B cell (primary cell): ENCODE measurements at regions not wholly inside any gene's neighbourhood (a gene's known extent, or its start where the extent isn't known, plus 50 kb on each side); places are given as distances from the start of the nearest gene placed in this dataset.

Source experiments
- ATAC-seq: fragments of 200-7000 bp; cut with Tn5 transposase; one replicate; pipeline ENCODE4 v1.10.0; 2021; ENCODE audit warnings: low read depth, mild to moderate bottlenecking, moderate number of reproducible peaks, moderate library complexity
- CTCF ChIA-PET: fragments of 350-600 bp; sonication (Branson Sonifier 250); formaldehyde crosslinking; loops from one replicate; lab custom pipeline; 2021; ENCODE audit warnings: antibody characterized with exemption, inconsistent platforms; lab: Charles Lee
- POLR2A ChIA-PET: fragments of 350-600 bp; sonication (Branson Sonifier 250); formaldehyde crosslinking; loops from one replicate; lab custom pipeline; 2021; ENCODE audit warnings: antibody characterized with exemption; lab: Charles Lee
- DNase-seq: peaks from one replicate; pipeline ENCODE4 v3.0.0; 2013
- H2AFZ ChIP-seq: 2 replicates; pipeline ENCODE4 v1.6.1; 2012; ENCODE audit warnings: mild to moderate bottlenecking, low read depth, low read length; ENCODE audit not compliant: insufficient read depth, poor library complexity, severe bottlenecking
- H3K27ac ChIP-seq, 2 donors: 1 replicate in 1 of 2; 2 replicates in 1 of 2; pipeline ENCODE4 v1.5.1; 2012 to 2013; ENCODE audit warnings: low read length in 2 of 2, mild to moderate bottlenecking in 2 of 2, moderate library complexity in 1 of 2
- H3K27me3 ChIP-seq, 4 experiments: fragments of 200-600 bp in 1 of 4; sonication (generic) in 1 of 4; replicated peaks in 1 of 4; 1 replicate in 2 of 4; 2 replicates in 2 of 4; pipeline versions ENCODE4 v1.6.1 to v1.7.0; 2013 to 2016; ENCODE audit warnings: low read length in 3 of 4, mild to moderate bottlenecking in 2 of 4, mixed read lengths in 1 of 4, moderate library complexity in 1 of 4; ENCODE audit not compliant: insufficient read depth in 4 of 4, control insufficient read depth in 3 of 4; ENCODE audit errors: control extremely low read depth in 1 of 4
- H3K36me3 ChIP-seq, 2 experiments: replicated peaks in 1 of 2; 1 replicate in 1 of 2; 2 replicates in 1 of 2; pipeline versions ENCODE4 v1.6.1 to v1.7.1; 2013; ENCODE audit warnings: low read length in 1 of 2; ENCODE audit not compliant: insufficient read depth in 2 of 2, control insufficient read depth in 1 of 2; ENCODE audit errors: control extremely low read depth in 1 of 2, extremely low read depth in 1 of 2
- H3K4me1 ChIP-seq, 2 donors: fragments of 200-600 bp in 1 of 2; sonication (generic) in 1 of 2; 1 replicate in 1 of 2; 2 replicates in 1 of 2; pipeline versions ENCODE4 v1.5.1 to v1.6.1; 2013 to 2017; ENCODE audit warnings: low read length in 2 of 2; ENCODE audit not compliant: control insufficient read depth in 2 of 2, insufficient read depth in 2 of 2
- H3K4me2 ChIP-seq: replicated peaks from 2 replicates; pipeline ENCODE3; 2012; ENCODE audit warnings: mild to moderate bottlenecking, low read depth, low read length; ENCODE audit not compliant: poor library complexity, severe bottlenecking
- H3K4me3 ChIP-seq, 5 experiments: fragments of 200-600 bp in 1 of 5; sonication (generic) in 1 of 5; 1 replicate in 3 of 5; 2 replicates in 2 of 5; pipeline versions ENCODE4 v1.5.1 to v1.7.0; 2011 to 2016; ENCODE audit warnings: low read length in 4 of 5, mild to moderate bottlenecking in 4 of 5, low read depth in 2 of 5, control low read depth in 1 of 5, moderate library complexity in 1 of 5; ENCODE audit not compliant: insufficient read depth in 1 of 5; ENCODE audit errors: control extremely low read depth in 1 of 5, extremely low read depth in 1 of 5
- H3K79me2 ChIP-seq: fragments of 200-600 bp; sonication (generic); one replicate; pipeline ENCODE4 v1.6.0; 2016; ENCODE audit warnings: low read length; ENCODE audit not compliant: control insufficient read depth, insufficient read depth
- H3K9ac ChIP-seq: fragments of 200-600 bp; sonication (generic); 2 replicates; pipeline ENCODE4 v1.6.1; 2017; ENCODE audit warnings: mild to moderate bottlenecking, low read length, moderate library complexity
- H3K9me3 ChIP-seq, 3 donors: one replicate each; pipeline versions ENCODE4 v1.6.1 to v1.7.1; 2013; ENCODE audit warnings: low read length in 2 of 3; ENCODE audit not compliant: control insufficient read depth in 2 of 3, insufficient read depth in 1 of 3; ENCODE audit errors: control extremely low read depth in 1 of 3
- H4K20me1 ChIP-seq: 2 replicates; pipeline ENCODE4 v1.6.0; 2012; ENCODE audit warnings: mild to moderate bottlenecking, low read length; ENCODE audit not compliant: insufficient read depth, control insufficient read depth, poor library complexity, severe bottlenecking
- H3K27ac Mint-ChIP-seq: one replicate; pipeline ENCODE4 v1.8.0; 2021; ENCODE audit warnings: mixed read lengths
- H3K27me3 Mint-ChIP-seq: one replicate; pipeline ENCODE4 v1.8.0; 2021; ENCODE audit warnings: mixed read lengths
- H3K4me1 Mint-ChIP-seq: one replicate; pipeline ENCODE4 v1.8.0; 2021; ENCODE audit warnings: mixed read lengths
- H3K4me3 Mint-ChIP-seq: one replicate; pipeline ENCODE4 v1.8.0; 2021; ENCODE audit warnings: mixed read lengths
- H3K9me3 Mint-ChIP-seq: one replicate; pipeline ENCODE4 v1.8.0; 2022; ENCODE audit warnings: mixed read lengths; ENCODE audit not compliant: insufficient read depth
- EZH2 ChIP-seq: IDR thresholded peaks from 2 replicates; pipeline ENCODE4 v1.6.1; 2012; ENCODE audit warnings: borderline replicate concordance, low read depth, mild to moderate bottlenecking, moderate library complexity, low read length; ENCODE audit not compliant: insufficient read depth, poor library complexity, severe bottlenecking
- WGBS: methylation state at CpG from one replicate; pipeline ENCODE4 v1.1.5; 2013; ENCODE audit warnings: missing lambda C conversion rate; ENCODE audit not compliant: insufficient coverage; 5-methylcytosine and 5-hydroxymethylcytosine counted together
- intact Hi-C: fragments of 100-400 bp; cut with micrococcal nuclease; formaldehyde crosslinking; loops from one replicate; pipeline ENCODE4 v1.10.0; 2022
- TF ChIP-seq, protein P1 (sequence below): fragments of 200-600 bp; IDR thresholded peaks from one replicate; pipeline ENCODE4 v1.8.0; 2022; ENCODE audit warnings: antibody characterized with exemption, mild to moderate bottlenecking

DNA sequence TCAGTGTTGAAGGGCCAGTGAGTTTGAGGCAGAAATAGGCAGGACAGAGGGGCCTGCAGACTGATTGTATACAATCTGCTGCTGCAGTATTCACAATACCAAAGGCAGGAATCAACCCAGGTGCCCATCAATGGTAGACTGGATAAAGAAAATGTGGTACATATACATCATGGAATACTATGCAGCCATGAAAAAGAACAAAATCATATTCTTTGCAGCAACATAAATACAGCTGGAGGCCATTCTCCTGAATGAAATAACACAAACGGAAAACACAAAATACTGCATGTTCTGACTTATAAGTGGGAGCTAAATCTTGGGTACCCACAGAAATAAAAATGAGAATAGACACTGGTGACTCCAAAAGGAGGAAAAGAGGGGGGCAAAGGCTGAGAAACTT is 485.1 kb downstream of the XYLT1 start:
- no peaks in the 10 kb centered on the region for H3K9me3 ChIP-seq
- no peak overlapping the region for H2AFZ ChIP-seq
- no peak overlapping the region for H3K27ac ChIP-seq
- Mint-ChIP-seq H3K4me1 (peaks cover 8% of the 10 kb centered on the region), H3K27ac (no peak overlapping the region), H3K4me3 (no peak overlapping the region), H3K9me3 (no peaks in the 10 kb centered on the region), H3K27me3 (no peaks in the 10 kb centered on the region)
- H3K4me3 ChIP-seq: no peak overlapping the region
- H3K79me2 ChIP-seq: no peaks in the 10 kb centered on the region
- peaks cover 9 to 10% of the 10 kb centered on the region in 2 donors for H3K4me1 ChIP-seq
- no peak overlapping the region for H3K4me2 ChIP-seq
- intact Hi-C loops: no loop called here
- CTCF ChIA-PET: interaction anchor here (1.1 kb wide), 1 partner anchor 593 kb away, joined by 3 read pairs; no protein-coding TSS in a partner anchor
- ATAC-seq (no peak), DNase-seq (no peak)
- TF ChIP-seq, protein P1, sequence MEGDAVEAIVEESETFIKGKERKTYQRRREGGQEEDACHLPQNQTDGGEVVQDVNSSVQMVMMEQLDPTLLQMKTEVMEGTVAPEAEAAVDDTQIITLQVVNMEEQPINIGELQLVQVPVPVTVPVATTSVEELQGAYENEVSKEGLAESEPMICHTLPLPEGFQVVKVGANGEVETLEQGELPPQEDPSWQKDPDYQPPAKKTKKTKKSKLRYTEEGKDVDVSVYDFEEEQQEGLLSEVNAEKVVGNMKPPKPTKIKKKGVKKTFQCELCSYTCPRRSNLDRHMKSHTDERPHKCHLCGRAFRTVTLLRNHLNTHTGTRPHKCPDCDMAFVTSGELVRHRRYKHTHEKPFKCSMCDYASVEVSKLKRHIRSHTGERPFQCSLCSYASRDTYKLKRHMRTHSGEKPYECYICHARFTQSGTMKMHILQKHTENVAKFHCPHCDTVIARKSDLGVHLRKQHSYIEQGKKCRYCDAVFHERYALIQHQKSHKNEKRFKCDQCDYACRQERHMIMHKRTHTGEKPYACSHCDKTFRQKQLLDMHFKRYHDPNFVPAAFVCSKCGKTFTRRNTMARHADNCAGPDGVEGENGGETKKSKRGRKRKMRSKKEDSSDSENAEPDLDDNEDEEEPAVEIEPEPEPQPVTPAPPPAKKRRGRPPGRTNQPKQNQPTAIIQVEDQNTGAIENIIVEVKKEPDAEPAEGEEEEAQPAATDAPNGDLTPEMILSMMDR: no peak
- TF ChIP-seq EZH2: no peak
- H4K20me1 ChIP-seq: no peaks in the 10 kb centered on the region
- H3K9ac ChIP-seq: no peak overlapping the region
- POLR2A ChIA-PET: no interaction called here
- no CpG with 5 or more reads among the region's 1 CpG for WGBS
- no peaks in the 10 kb centered on the region for H3K27me3 ChIP-seq
- no peaks in the 10 kb centered on the region for H3K36me3 ChIP-seq

DNA sequence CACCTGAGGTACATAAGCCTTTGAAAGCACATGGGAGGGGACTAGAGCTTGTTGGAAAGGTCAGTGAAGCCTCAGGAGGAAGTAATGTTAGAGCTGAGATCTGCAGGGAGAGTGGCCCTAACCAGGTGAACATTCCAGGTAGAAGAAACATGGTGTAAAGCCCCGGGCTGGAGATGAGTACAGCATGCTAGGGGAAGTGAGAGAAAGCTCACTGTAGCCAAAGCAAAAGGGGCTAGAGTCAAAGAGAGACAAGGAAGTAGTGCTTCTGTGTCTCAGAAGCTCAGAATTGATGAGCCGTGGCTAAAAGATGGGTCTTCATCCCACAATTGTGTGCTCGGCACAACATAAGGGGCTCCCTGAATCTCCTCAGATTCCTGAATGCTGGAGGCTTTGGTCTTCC is 481.8 kb downstream of the XYLT1 start:
- ATAC-seq (peak; percentile 31), DNase-seq (peak; percentile 25)
- ChIA-PET POLR2A (no interaction called here), CTCF (no interaction called here)
- H3K27ac ChIP-seq: no peak overlapping the region
- no peaks in the 10 kb centered on the region for H3K36me3 ChIP-seq
- H3K9me3 Mint-ChIP-seq: no peaks in the 10 kb centered on the region
- no peaks in the 10 kb centered on the region for H3K27me3 ChIP-seq
- peaks cover 22 to 23% of the 10 kb centered on the region in 2 donors for H3K4me1 ChIP-seq
- no peaks in the 10 kb centered on the region for H3K79me2 ChIP-seq
- WGBS: 34% methylated on average over 3 of the region's 3 CpGs
- no peak overlapping the region for H2AFZ ChIP-seq
- no peaks in the 10 kb centered on the region for H4K20me1 ChIP-seq
- H3K4me3 Mint-ChIP-seq: no peak overlapping the region
- peaks cover 25% of the 10 kb centered on the region for H3K4me1 Mint-ChIP-seq
- no peak for TF ChIP-seq EZH2
- TF ChIP-seq, protein P1: no peak
- H3K9me3 ChIP-seq: no peaks in the 10 kb centered on the region
- H3K27me3 Mint-ChIP-seq: no peaks in the 10 kb centered on the region
- intact Hi-C loops: no loop called here
- H3K9ac ChIP-seq: no peak overlapping the region
- H3K27ac Mint-ChIP-seq: no peak overlapping the region
- H3K4me3 ChIP-seq: no peak overlapping the region
- no peak overlapping the region for H3K4me2 ChIP-seq
